ENCODE measurements at regions not wholly inside any gene's neighbourhood (a gene's known extent, or its start where the extent isn't known, plus 50 kb on each side); places are given as distances from the start of the nearest gene placed in this dataset.

- no peaks in the 10 kb centered on the region for H4K20me1 ChIP-seq (replicated peaks; ENCODE audit: insufficient read depth)
- no peak for DNase-seq (ENCODE audit: low spot score)
- TF ChIP-seq CREB1 (CRISPR knock-in tag; IDR thresholded peaks at IDR 0.05; ENCODE audit: low read depth) (no peak), CTCF (conservative IDR thresholded peaks at IDR 0.05; ENCODE audit: low read depth in 2 of 2) (no peak), EZH2phosphoT487 (IDR thresholded peaks at IDR 0.05; ENCODE audit: unreplicated experiment) (no peak), ZNF331 (CRISPR knock-in tag; IDR thresholded peaks at IDR 0.05; ENCODE audit: low read depth) (no peak)
- TF ChIP-seq, protein P1, sequence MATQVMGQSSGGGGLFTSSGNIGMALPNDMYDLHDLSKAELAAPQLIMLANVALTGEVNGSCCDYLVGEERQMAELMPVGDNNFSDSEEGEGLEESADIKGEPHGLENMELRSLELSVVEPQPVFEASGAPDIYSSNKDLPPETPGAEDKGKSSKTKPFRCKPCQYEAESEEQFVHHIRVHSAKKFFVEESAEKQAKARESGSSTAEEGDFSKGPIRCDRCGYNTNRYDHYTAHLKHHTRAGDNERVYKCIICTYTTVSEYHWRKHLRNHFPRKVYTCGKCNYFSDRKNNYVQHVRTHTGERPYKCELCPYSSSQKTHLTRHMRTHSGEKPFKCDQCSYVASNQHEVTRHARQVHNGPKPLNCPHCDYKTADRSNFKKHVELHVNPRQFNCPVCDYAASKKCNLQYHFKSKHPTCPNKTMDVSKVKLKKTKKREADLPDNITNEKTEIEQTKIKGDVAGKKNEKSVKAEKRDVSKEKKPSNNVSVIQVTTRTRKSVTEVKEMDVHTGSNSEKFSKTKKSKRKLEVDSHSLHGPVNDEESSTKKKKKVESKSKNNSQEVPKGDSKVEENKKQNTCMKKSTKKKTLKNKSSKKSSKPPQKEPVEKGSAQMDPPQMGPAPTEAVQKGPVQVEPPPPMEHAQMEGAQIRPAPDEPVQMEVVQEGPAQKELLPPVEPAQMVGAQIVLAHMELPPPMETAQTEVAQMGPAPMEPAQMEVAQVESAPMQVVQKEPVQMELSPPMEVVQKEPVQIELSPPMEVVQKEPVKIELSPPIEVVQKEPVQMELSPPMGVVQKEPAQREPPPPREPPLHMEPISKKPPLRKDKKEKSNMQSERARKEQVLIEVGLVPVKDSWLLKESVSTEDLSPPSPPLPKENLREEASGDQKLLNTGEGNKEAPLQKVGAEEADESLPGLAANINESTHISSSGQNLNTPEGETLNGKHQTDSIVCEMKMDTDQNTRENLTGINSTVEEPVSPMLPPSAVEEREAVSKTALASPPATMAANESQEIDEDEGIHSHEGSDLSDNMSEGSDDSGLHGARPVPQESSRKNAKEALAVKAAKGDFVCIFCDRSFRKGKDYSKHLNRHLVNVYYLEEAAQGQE (IDR thresholded peaks at IDR 0.05; ENCODE audit: unreplicated experiment), result no peak
- TF ChIP-seq, protein P2, sequence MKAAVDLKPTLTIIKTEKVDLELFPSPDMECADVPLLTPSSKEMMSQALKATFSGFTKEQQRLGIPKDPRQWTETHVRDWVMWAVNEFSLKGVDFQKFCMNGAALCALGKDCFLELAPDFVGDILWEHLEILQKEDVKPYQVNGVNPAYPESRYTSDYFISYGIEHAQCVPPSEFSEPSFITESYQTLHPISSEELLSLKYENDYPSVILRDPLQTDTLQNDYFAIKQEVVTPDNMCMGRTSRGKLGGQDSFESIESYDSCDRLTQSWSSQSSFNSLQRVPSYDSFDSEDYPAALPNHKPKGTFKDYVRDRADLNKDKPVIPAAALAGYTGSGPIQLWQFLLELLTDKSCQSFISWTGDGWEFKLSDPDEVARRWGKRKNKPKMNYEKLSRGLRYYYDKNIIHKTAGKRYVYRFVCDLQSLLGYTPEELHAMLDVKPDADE (IDR thresholded peaks at IDR 0.05), result no peak
These were observed 559.4 kb upstream of the PCDH20 start for GRCh38 chr13:61975001-61975400.

DNA sequence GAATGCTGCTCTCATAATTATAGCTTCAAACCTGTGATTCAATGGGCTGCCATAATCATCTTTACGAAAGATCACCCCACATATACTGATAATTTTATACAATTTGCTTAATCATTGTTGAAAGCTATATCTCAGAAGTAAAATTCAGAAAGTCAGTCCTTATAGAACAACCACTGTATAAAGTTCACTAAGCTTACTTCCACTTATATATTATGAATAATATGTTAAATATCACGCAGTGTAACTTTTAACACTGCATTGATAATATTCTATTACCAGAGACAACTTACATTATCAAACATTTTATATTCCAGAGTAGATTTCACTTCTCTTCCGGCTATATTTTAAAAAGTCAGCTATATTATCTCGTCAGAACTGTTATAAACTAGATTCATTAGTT, 550.1 kb upstream of the PCDH20 start:
- ATAC-seq, result no peak
- Histone ChIP-seq H3K27me3 (ENCODE audit: insufficient read depth) (no peaks in the 10 kb centered on the region), H3K9me2 (ENCODE audit: insufficient read depth) (no peaks in the 10 kb centered on the region), H3K4me3 (no peak overlapping the region), H3K4me1 (ENCODE audit: insufficient read depth) (no peaks in the 10 kb centered on the region), H3K27ac (ENCODE audit: low read depth) (no peak overlapping the region), H3K79me2 (replicated peaks; ENCODE audit: insufficient read depth) (no peaks in the 10 kb centered on the region), H2AFZ (no peak overlapping the region), H3F3A (replicated peaks; ENCODE audit: low read depth) (no peaks in the 10 kb centered on the region), H3K36me3 (ENCODE audit: insufficient read depth) (no peaks in the 10 kb centered on the region), H4K20me1 (replicated peaks; ENCODE audit: insufficient read depth) (no peaks in the 10 kb centered on the region), H3K4me2 (no peak overlapping the region)
- Mint-ChIP-seq H3K36me3 (ENCODE audit: low read depth) (no peaks in the 10 kb centered on the region), H3K9me3 (no peaks in the 10 kb centered on the region), H3K27ac (no peak overlapping the region), H3K4me1 (no peaks in the 10 kb centered on the region), H3K27me3 (ENCODE audit: insufficient read depth, low read depth, poor library complexity) (no peaks in the 10 kb centered on the region), H3K4me3 (no peak overlapping the region)
- no peak for DNase-seq (ENCODE audit: low spot score)
- TF ChIP-seq ZNF114 (CRISPR knock-in tag; IDR thresholded peaks at IDR 0.05), result no peak
- TF ChIP-seq JUNB (IDR thresholded peaks at IDR 0.05; ENCODE audit: unreplicated experiment), result no peak
- TF ChIP-seq, protein P3, sequence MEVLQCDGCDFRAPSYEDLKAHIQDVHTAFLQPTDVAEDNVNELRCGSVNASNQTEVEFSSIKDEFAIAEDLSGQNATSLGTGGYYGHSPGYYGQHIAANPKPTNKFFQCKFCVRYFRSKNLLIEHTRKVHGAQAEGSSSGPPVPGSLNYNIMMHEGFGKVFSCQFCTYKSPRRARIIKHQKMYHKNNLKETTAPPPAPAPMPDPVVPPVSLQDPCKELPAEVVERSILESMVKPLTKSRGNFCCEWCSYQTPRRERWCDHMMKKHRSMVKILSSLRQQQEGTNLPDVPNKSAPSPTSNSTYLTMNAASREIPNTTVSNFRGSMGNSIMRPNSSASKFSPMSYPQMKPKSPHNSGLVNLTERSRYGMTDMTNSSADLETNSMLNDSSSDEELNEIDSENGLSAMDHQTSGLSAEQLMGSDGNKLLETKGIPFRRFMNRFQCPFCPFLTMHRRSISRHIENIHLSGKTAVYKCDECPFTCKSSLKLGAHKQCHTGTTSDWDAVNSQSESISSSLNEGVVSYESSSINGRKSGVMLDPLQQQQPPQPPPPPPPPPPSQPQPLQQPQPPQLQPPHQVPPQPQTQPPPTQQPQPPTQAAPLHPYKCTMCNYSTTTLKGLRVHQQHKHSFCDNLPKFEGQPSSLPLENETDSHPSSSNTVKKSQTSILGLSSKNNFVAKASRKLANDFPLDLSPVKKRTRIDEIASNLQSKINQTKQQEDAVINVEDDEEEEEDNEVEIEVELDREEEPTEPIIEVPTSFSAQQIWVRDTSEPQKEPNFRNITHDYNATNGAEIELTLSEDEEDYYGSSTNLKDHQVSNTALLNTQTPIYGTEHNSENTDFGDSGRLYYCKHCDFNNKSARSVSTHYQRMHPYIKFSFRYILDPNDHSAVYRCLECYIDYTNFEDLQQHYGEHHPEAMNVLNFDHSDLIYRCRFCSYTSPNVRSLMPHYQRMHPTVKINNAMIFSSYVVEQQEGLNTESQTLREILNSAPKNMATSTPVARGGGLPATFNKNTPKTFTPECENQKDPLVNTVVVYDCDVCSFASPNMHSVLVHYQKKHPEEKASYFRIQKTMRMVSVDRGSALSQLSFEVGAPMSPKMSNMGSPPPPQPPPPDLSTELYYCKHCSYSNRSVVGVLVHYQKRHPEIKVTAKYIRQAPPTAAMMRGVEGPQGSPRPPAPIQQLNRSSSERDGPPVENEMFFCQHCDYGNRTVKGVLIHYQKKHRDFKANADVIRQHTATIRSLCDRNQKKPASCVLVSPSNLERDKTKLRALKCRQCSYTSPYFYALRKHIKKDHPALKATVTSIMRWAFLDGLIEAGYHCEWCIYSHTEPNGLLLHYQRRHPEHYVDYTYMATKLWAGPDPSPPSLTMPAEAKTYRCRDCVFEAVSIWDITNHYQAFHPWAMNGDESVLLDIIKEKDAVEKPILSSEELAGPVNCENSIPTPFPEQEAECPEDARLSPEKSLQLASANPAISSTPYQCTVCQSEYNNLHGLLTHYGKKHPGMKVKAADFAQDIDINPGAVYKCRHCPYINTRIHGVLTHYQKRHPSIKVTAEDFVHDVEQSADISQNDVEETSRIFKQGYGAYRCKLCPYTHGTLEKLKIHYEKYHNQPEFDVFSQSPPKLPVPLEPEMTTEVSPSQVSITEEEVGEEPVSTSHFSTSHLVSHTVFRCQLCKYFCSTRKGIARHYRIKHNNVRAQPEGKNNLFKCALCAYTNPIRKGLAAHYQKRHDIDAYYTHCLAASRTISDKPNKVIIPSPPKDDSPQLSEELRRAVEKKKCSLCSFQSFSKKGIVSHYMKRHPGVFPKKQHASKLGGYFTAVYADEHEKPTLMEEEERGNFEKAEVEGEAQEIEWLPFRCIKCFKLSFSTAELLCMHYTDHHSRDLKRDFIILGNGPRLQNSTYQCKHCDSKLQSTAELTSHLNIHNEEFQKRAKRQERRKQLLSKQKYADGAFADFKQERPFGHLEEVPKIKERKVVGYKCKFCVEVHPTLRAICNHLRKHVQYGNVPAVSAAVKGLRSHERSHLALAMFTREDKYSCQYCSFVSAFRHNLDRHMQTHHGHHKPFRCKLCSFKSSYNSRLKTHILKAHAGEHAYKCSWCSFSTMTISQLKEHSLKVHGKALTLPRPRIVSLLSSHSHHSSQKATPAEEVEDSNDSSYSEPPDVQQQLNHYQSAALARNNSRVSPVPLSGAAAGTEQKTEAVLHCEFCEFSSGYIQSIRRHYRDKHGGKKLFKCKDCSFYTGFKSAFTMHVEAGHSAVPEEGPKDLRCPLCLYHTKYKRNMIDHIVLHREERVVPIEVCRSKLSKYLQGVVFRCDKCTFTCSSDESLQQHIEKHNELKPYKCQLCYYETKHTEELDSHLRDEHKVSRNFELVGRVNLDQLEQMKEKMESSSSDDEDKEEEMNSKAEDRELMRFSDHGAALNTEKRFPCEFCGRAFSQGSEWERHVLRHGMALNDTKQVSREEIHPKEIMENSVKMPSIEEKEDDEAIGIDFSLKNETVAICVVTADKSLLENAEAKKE (CRISPR knock-in tag; IDR thresholded peaks at IDR 0.05), result no peak
- no peak for TF ChIP-seq STAT1 (IDR thresholded peaks at IDR 0.05; ENCODE audit: unreplicated experiment)
- no peak for TF ChIP-seq CREB1 (CRISPR knock-in tag; IDR thresholded peaks at IDR 0.05; ENCODE audit: low read depth)

More at GRCh38 chr13:61975001-61975400, 559.4 kb upstream of the PCDH20 start:
- Mint-ChIP-seq H3K27me3 (ENCODE audit: insufficient read depth, low read depth, poor library complexity) (peaks cover 1% of the 10 kb centered on the region), H3K36me3 (ENCODE audit: low read depth) (peaks cover 7% of the 10 kb centered on the region; the same call in 2 of the 3 replicates), H3K4me1 (no peaks in the 10 kb centered on the region; the same call in 2 of the 3 replicates), H3K27ac (no peak overlapping the region), H3K9me3 (peaks cover 7% of the 10 kb centered on the region), H3K4me3 (no peak overlapping the region)
- H3K79me2 ChIP-seq (replicated peaks; ENCODE audit: insufficient read depth), result no peaks in the 10 kb centered on the region
- H3K4me3 ChIP-seq, result no peak overlapping the region
- H3K36me3 ChIP-seq (ENCODE audit: insufficient read depth), result no peaks in the 10 kb centered on the region
- H2AFZ ChIP-seq, result no peak overlapping the region
- H3F3A ChIP-seq (replicated peaks; ENCODE audit: low read depth), result no peaks in the 10 kb centered on the region
- H3K27me3 ChIP-seq (ENCODE audit: insufficient read depth), result no peaks in the 10 kb centered on the region
- no peak overlapping the region for H3K27ac ChIP-seq (ENCODE audit: low read depth)
- no peak for ATAC-seq
- no peaks in the 10 kb centered on the region for H3K4me1 ChIP-seq (ENCODE audit: insufficient read depth)
- H3K4me2 ChIP-seq, result no peak overlapping the region
- H3K9me2 ChIP-seq (ENCODE audit: insufficient read depth), result no peaks in the 10 kb centered on the region; the same call in 1 of the 2 replicates

Measured in GM23338 (cell line).